Hepatocyte (in vitro differentiated cells): ENCODE measurements at regions not wholly inside any gene's neighbourhood (a gene's known extent, or its start where the extent isn't known, plus 50 kb on each side); places are given as distances from the start of the nearest gene placed in this dataset.

ENCODE experiments used
- DNase-seq: peaks from one replicate; pipeline ENCODE4 v3.0.0-alpha.2; 2016; ENCODE audit warnings: low spot score
- H2AFZ ChIP-seq: fragments of 200-600 bp; sonication (generic); 2 replicates; pipeline ENCODE4 v1.6.0; 2016; ENCODE audit warnings: antibody characterized with exemption, mild to moderate bottlenecking
- H3K27ac ChIP-seq: fragments of 200-600 bp; sonication (generic); 2 replicates; pipeline ENCODE4 v1.5.1; 2016; ENCODE audit warnings: mild to moderate bottlenecking
- H3K27me3 ChIP-seq: fragments of 200-600 bp; sonication (generic); 2 replicates; pipeline ENCODE4 v1.6.1; 2016
- H3K36me3 ChIP-seq: fragments of 200-600 bp; sonication (generic); replicated peaks from 2 replicates; pipeline ENCODE4 v1.5.1; 2016; ENCODE audit warnings: low read depth; ENCODE audit not compliant: insufficient read depth
- H3K4me1 ChIP-seq: fragments of 200-600 bp; sonication (generic); 2 replicates; pipeline ENCODE4 v1.5.1; 2016; ENCODE audit warnings: mild to moderate bottlenecking, moderate library complexity; ENCODE audit not compliant: insufficient read depth
- H3K4me2 ChIP-seq: fragments of 200-600 bp; sonication (generic); 2 replicates; pipeline ENCODE4 v1.6.0; 2016
- H3K4me3 ChIP-seq: fragments of 200-600 bp; sonication (generic); 2 replicates; pipeline ENCODE4 v1.5.1; 2016; ENCODE audit warnings: mild to moderate bottlenecking
- H3K79me2 ChIP-seq: fragments of 200-600 bp; sonication (generic); 2 replicates; pipeline ENCODE4 v1.6.0; 2017; ENCODE audit warnings: mild to moderate bottlenecking
- H3K9me2 ChIP-seq: fragments of 200-600 bp; sonication (generic); replicated peaks from 2 replicates; pipeline ENCODE4 v1.6.0; 2017; ENCODE audit warnings: mild to moderate bottlenecking; ENCODE audit not compliant: insufficient read depth
- H3K9me3 ChIP-seq: fragments of 200-600 bp; sonication (generic); 2 replicates; pipeline ENCODE4 v1.5.1; 2016; ENCODE audit warnings: low read depth, mild to moderate bottlenecking
- H4K20me1 ChIP-seq: fragments of 200-600 bp; sonication (generic); 2 replicates; pipeline ENCODE4 v1.6.0; 2016; ENCODE audit warnings: mild to moderate bottlenecking; ENCODE audit not compliant: insufficient read depth, poor library complexity, severe bottlenecking
- EZH2 ChIP-seq: fragments of 200-600 bp; sonication (generic); IDR thresholded peaks from 2 replicates; pipeline ENCODE4 v1.6.1; 2016; ENCODE audit warnings: antibody characterized with exemption, mild to moderate bottlenecking, borderline replicate concordance
- EZH2phosphoT487 ChIP-seq: fragments of 200-600 bp; sonication (generic); IDR thresholded peaks from one replicate; pipeline ENCODE4 v1.6.1; 2018; ENCODE audit warnings: antibody characterized with exemption, mild to moderate bottlenecking, low read depth, moderate library complexity; ENCODE audit not compliant: unreplicated experiment, severe bottlenecking
- WGBS: methylation state at CpG from one replicate; pipeline ENCODE4 v1.1.6; 2016; ENCODE audit warnings: low lambda C conversion rate; ENCODE audit errors: missing lambda C conversion rate; 5-methylcytosine and 5-hydroxymethylcytosine counted together
- TF ChIP-seq, protein P1 (sequence below): fragments of 200-600 bp; sonication (generic); IDR thresholded peaks from 2 replicates; pipeline ENCODE4 v1.5.1; 2016; ENCODE audit warnings: antibody characterized with exemption, mild to moderate bottlenecking; ENCODE audit not compliant: poor library complexity

GRCh38 chr12:126064028-126064427 lies 998.8 kb downstream of the AACS start:
- H4K20me1 ChIP-seq: no peaks in the 10 kb centered on the region
- TF ChIP-seq EZH2 (no peak), EZH2phosphoT487 (no peak)
- TF ChIP-seq, protein P1, sequence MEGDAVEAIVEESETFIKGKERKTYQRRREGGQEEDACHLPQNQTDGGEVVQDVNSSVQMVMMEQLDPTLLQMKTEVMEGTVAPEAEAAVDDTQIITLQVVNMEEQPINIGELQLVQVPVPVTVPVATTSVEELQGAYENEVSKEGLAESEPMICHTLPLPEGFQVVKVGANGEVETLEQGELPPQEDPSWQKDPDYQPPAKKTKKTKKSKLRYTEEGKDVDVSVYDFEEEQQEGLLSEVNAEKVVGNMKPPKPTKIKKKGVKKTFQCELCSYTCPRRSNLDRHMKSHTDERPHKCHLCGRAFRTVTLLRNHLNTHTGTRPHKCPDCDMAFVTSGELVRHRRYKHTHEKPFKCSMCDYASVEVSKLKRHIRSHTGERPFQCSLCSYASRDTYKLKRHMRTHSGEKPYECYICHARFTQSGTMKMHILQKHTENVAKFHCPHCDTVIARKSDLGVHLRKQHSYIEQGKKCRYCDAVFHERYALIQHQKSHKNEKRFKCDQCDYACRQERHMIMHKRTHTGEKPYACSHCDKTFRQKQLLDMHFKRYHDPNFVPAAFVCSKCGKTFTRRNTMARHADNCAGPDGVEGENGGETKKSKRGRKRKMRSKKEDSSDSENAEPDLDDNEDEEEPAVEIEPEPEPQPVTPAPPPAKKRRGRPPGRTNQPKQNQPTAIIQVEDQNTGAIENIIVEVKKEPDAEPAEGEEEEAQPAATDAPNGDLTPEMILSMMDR: no peak

GRCh38 chr12:126067626-126068329 lies 1002.5 kb downstream of the AACS start:
- Histone ChIP-seq H4K20me1 (no peaks in the 10 kb centered on the region), H3K27me3 (no peaks in the 10 kb centered on the region), H3K79me2 (no peaks in the 10 kb centered on the region), H3K9me2 (no peaks in the 10 kb centered on the region), H3K4me3 (no peak overlapping the region), H3K9me3 (no peaks in the 10 kb centered on the region), H2AFZ (no peak overlapping the region), H3K4me1 (no peaks in the 10 kb centered on the region), H3K4me2 (no peak overlapping the region), H3K36me3 (no peaks in the 10 kb centered on the region), H3K27ac (no peak overlapping the region)
- TF ChIP-seq, protein P1: no peak
- TF ChIP-seq EZH2phosphoT487 (no peak), EZH2 (no peak)
- 62% methylated on average over 3 of the region's 3 CpGs for WGBS
- no peak for DNase-seq

More at GRCh38 chr12:126064028-126064427, 998.8 kb downstream of the AACS start:
- Histone ChIP-seq H3K4me3 (no peak overlapping the region), H2AFZ (no peak overlapping the region), H3K4me1 (no peaks in the 10 kb centered on the region), H3K9me2 (no peaks in the 10 kb centered on the region), H3K4me2 (no peak overlapping the region), H3K79me2 (no peaks in the 10 kb centered on the region), H3K9me3 (no peaks in the 10 kb centered on the region), H3K27ac (no peak overlapping the region), H3K36me3 (no peaks in the 10 kb centered on the region), H3K27me3 (no peaks in the 10 kb centered on the region)
- DNase-seq: no peak
- 68% methylated on average over 5 of the region's 5 CpGs for WGBS

DNA sequence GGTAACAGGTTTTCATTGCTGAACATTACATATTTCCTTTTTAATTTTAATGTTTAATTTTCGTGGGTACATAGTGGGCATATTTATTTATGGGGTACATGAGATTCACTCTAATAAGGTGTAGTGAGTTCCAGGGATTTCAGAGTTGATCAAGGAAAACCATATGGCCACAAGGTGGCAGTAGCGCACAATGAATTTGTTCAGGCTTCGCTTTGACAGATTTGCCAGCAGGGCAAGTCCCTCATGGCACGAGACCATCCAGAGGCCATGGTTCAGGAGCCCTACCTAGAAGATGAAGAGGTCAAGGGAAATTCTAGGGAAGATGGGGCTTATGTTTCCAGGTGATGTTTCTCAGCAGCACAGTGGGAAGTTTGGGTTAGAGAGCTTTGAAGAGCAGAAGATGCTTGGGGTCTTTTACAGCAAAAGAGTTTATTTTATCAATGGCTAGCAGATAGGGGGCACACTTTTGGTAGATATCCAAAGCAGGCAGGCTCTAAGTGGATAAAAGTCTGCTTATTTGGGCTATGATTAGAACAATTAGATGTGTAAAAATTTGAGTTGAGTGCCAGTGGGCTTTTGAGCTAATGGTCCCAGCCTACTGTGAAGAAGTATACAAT lies 1004.4 kb downstream of the AACS start:
- 21% methylated on average over 4 of the region's 4 CpGs for WGBS
- no peaks in the 10 kb centered on the region for H3K4me1 ChIP-seq
- no peak overlapping the region for H3K27ac ChIP-seq
- no peaks in the 10 kb centered on the region for H3K79me2 ChIP-seq
- H3K9me3 ChIP-seq: no peaks in the 10 kb centered on the region
- H4K20me1 ChIP-seq: no peaks in the 10 kb centered on the region
- DNase-seq: peak; percentile 67
- H3K4me3 ChIP-seq: no peak overlapping the region
- H3K4me2 ChIP-seq: no peak overlapping the region
- H3K9me2 ChIP-seq: no peaks in the 10 kb centered on the region
- TF ChIP-seq, protein P1: peak; percentile 45
- TF ChIP-seq EZH2: no peak
- TF ChIP-seq EZH2phosphoT487: no peak
- H3K27me3 ChIP-seq: no peaks in the 10 kb centered on the region
- no peaks in the 10 kb centered on the region for H3K36me3 ChIP-seq
- no peak overlapping the region for H2AFZ ChIP-seq
